ENCODE measurements at regions not wholly inside any gene's neighbourhood (a gene's known extent, or its start where the extent isn't known, plus 50 kb on each side); places are given as distances from the start of the nearest gene placed in this dataset.
"Not testable (repeated sequence)": the region's sequence is repeated elsewhere in the genome, so short reads cannot be mapped to it uniquely, and the experiment has no call there.

DNA sequence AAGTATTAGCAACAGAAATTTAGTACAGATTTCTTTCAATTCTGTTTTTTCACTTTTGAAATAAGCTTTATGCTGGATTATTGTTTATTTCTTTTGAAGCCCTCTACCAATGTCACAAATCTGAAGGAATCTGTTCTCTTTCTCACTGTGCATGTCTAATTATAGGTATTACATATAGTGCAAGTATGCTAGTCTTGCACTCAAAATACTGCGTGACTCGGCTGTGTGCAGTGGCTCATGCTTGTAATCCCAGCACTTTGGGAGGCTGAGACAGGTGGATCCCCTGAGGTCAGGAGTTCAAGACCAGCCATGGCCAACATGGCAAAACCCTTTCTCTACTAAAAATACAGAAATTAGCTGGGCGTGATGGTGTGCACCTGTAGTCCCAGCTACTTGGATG, 95.8 kb upstream of the PLAAT1 start:
- DNase-seq (ENCODE audit: low read depth) = no peak
- in situ Hi-C loops (cut with HindIII; ENCODE audit: low sequenced_read_pairs) = no loop called here
- no peak overlapping the region for H3K4me3 ChIP-seq (ENCODE audit: low read depth, low read length)
- TF ChIP-seq, protein P1, sequence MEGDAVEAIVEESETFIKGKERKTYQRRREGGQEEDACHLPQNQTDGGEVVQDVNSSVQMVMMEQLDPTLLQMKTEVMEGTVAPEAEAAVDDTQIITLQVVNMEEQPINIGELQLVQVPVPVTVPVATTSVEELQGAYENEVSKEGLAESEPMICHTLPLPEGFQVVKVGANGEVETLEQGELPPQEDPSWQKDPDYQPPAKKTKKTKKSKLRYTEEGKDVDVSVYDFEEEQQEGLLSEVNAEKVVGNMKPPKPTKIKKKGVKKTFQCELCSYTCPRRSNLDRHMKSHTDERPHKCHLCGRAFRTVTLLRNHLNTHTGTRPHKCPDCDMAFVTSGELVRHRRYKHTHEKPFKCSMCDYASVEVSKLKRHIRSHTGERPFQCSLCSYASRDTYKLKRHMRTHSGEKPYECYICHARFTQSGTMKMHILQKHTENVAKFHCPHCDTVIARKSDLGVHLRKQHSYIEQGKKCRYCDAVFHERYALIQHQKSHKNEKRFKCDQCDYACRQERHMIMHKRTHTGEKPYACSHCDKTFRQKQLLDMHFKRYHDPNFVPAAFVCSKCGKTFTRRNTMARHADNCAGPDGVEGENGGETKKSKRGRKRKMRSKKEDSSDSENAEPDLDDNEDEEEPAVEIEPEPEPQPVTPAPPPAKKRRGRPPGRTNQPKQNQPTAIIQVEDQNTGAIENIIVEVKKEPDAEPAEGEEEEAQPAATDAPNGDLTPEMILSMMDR (IDR thresholded peaks at IDR 0.05; ENCODE audit: low read depth, low read length, missing control alignments) = no peak

DNA sequence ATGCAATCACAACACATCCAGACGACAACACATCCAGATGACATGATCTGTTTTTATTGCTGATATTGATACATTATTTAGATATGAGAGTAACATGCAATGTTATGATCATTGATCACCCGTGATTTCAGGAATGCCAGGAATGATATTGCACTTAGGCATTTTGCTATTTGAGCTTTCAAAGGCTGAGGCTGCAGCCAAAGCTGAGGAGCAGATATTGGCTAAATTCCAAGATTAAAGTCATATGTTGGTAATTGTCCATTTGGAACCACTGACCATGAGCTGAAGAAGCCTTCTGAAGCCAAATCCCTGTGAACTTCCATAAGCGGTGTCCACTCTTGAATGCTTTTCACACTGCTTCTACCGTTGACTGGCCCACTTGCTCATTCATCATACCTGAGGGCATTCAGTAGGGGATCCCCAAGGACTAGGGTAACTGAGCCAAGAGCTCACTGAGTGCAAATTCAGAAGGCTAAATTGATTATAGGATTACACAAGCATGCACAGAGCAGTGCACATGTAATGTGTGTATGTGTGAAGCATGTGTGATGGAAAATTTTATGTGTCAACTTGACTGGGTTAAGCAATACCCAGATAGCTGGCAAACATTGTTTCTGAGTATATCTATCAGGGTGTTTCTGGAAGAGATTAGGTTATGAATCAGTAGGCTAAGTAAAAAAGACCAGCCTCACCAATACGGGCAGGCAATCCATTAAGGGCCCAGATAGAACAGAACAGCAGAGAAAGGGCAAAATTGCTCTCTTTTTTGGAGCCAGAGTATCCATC, 92.1 kb upstream of the PLAAT1 start:
- DNase-seq (ENCODE audit: low read depth) = no peak
- in situ Hi-C loops (cut with HindIII; ENCODE audit: low sequenced_read_pairs) = no loop called here

DNA sequence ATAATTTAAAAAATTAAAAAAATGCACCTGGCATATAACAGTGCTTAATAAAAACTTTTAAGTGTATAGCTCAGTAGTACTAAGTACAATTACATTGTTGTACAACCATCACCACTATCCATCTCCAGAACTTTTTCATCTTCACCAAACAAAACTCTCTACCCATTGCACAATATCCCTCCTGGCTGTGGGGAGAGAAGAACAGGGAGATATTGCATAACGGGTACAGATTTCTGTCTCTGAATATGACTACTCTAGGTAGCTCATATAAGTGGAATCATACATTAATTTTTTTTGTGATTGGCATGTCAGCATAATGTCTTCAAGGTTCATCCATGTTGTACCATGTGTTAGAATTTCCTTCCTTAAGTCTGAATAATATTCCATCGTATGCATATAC, 91.0 kb upstream of the PLAAT1 start:
- DNase-seq (ENCODE audit: low read depth) = no peak
- no peak overlapping the region for H3K4me3 ChIP-seq (ENCODE audit: low read depth, low read length)
- in situ Hi-C loops (cut with HindIII; ENCODE audit: low sequenced_read_pairs) = no loop called here
- TF ChIP-seq, protein P1 (IDR thresholded peaks at IDR 0.05; ENCODE audit: low read depth, low read length, missing control alignments) = no peak

More for the DNA sequence above, 92.1 kb upstream of the PLAAT1 start:
- TF ChIP-seq, protein P1 (IDR thresholded peaks at IDR 0.05; ENCODE audit: low read depth, low read length, missing control alignments) = no peak
- no peak overlapping the region for H3K4me3 ChIP-seq (ENCODE audit: low read depth, low read length)

DNA sequence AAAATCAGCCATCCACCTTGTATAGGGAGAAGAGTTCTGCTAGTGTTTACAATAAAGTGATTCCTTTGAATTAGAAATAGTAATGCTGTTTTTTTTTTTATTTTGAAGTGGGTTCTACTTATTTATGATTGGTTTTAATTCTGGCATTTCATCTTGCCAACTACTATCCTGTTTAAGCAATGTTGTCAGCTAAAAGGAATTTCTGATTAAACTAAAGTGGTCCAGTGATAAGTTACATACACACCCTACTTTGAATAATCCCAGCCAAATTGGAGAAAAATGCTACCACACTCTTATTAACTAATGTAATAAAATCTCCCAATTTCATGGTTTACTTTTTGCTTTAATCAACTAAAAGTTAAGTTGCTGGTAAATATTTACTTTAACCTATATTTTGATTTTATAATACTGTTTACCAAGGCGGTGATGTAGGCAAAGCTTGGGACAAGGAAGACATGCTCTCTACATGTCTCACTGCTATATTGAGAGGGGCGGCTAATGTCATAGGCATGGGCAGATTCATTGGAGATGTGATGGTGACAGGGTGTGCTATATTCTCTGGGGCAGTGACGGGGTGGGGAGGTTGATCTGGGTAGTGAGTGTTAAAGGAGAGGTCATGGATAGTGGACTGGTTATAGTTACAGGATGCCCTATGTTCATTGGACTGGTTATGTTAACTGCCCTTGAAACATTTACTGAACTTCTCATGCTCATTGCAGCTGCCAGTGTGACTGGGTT, 85.8 kb upstream of the PLAAT1 start:
- in situ Hi-C loops (cut with HindIII; ENCODE audit: low sequenced_read_pairs); H3K4me3 ChIP-seq (ENCODE audit: low read depth, low read length); DNase-seq (ENCODE audit: low read depth): not testable (repeated sequence)

DNA sequence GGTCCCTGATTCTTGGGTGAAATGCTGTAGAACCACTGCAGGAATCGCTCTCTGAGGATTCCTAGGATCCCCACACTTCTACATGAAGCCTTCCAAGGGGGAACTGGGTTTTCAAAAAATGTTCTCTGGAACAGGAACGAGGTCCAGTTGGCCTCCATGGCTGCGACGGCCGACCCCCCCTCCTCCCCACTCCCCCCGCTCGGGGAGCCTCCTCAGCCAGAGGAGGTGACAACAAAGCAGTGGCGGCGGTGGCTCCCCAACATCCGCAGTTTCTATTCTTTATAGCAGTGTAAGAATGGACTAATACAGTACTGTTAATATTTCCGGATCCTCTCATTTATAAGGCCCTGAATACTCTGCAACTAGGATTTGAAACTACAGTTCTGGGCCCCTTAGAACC, 84.0 kb upstream of the PLAAT1 start:
- in situ Hi-C loops (cut with HindIII; ENCODE audit: low sequenced_read_pairs) = no loop called here
- DNase-seq (ENCODE audit: low read depth) = no peak
- TF ChIP-seq, protein P1 (IDR thresholded peaks at IDR 0.05; ENCODE audit: low read depth, low read length, missing control alignments) = no peak
- no peak overlapping the region for H3K4me3 ChIP-seq (ENCODE audit: low read depth, low read length)

DNA sequence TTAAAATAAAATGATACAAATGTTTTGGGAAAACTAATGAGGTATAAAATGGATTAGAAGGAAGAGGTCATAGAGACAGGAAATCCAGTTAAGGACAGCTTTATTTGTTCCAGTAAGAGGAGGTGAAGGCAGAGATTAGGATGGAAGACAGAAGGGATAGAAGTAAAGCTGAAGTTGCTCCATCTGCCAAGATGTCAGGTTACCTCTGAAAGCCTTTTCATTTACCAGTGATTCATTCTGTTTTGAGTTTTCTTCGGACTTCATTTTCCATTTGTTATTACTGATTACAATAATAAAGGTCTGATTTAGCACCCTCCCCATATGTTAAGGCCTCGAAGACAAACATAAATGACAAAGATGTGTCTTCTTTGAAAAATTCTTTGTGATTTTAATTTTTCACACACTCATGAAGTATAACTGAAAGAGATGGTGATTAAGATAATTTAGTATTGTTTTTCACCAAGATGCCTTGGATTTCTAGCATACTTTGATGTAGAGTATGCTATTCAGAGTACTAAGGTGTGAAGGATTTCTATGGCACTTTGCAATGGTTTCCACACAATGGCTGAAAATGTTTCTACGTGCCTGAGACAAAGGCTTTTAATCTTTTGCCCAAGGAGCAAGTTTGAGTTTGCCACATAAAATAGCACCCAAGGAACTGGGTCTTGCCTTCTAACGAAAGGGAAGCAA, 75.4 kb upstream of the PLAAT1 start:
- DNase-seq (ENCODE audit: low read depth) = no peak
- in situ Hi-C loops (cut with HindIII; ENCODE audit: low sequenced_read_pairs) = no loop called here
- no peak overlapping the region for H3K4me3 ChIP-seq (ENCODE audit: low read depth, low read length)
- TF ChIP-seq, protein P1 (IDR thresholded peaks at IDR 0.05; ENCODE audit: low read depth, low read length, missing control alignments) = no peak

Data from astrocyte of the cerebellum (primary cell).